Smooth muscle cell (in vitro differentiated cells): ENCODE measurements at regions not wholly inside any gene's neighbourhood (a gene's known extent, or its start where the extent isn't known, plus 50 kb on each side); places are given as distances from the start of the nearest gene placed in this dataset.
A peak's percentile ranks its signal among the peaks of the same experiment; 100 is the strongest.

Experiments
- DNase-seq: peaks from one replicate; lab custom pipeline; 2025; ENCODE audit not compliant: unreplicated experiment; lab: John Stamatoyannopoulos, UW
- H2AFZ ChIP-seq: fragments of 200-600 bp; sonication (generic); 2 replicates; pipeline ENCODE4 v1.6.0; 2016; ENCODE audit warnings: antibody characterized with exemption, low read depth, mild to moderate bottlenecking
- H3F3A ChIP-seq: fragments of 200-600 bp; sonication (generic); 2 replicates; pipeline ENCODE4 v1.6.0; 2017; ENCODE audit warnings: antibody characterized with exemption, low read depth
- H3K27ac ChIP-seq: fragments of 200-600 bp; sonication (generic); 2 replicates; pipeline ENCODE4 v1.5.1; 2016; ENCODE audit warnings: low read depth, mild to moderate bottlenecking
- H3K27me3 ChIP-seq: fragments of 200-600 bp; sonication (generic); 2 replicates; pipeline ENCODE4 v1.6.1; 2016; ENCODE audit warnings: low read depth, mild to moderate bottlenecking
- H3K36me3 ChIP-seq: fragments of 200-600 bp; sonication (generic); 2 replicates; pipeline ENCODE4 v1.5.1; 2016; ENCODE audit warnings: low read depth
- H3K4me1 ChIP-seq: fragments of 200-600 bp; sonication (generic); 2 replicates; pipeline ENCODE4 v1.5.1; 2016; ENCODE audit warnings: low read depth
- H3K4me2 ChIP-seq: fragments of 200-600 bp; sonication (generic); 2 replicates; pipeline ENCODE4 v1.6.0; 2016; ENCODE audit warnings: mild to moderate bottlenecking
- H3K4me3 ChIP-seq: fragments of 200-600 bp; sonication (generic); 2 replicates; pipeline ENCODE4 v1.5.1; 2016; ENCODE audit warnings: mild to moderate bottlenecking
- H3K79me2 ChIP-seq: fragments of 200-600 bp; sonication (generic); 2 replicates; pipeline ENCODE4 v1.6.0; 2016; ENCODE audit warnings: low read depth, mild to moderate bottlenecking
- H3K9ac ChIP-seq: fragments of 200-600 bp; sonication (generic); 2 replicates; pipeline ENCODE4 v1.6.0; 2016; ENCODE audit warnings: low read depth
- H3K9me3 ChIP-seq: fragments of 200-600 bp; sonication (generic); replicated peaks from 2 replicates; pipeline ENCODE4 v1.5.1; 2016; ENCODE audit warnings: low read depth
- H4K20me1 ChIP-seq: fragments of 200-600 bp; sonication (generic); 2 replicates; pipeline ENCODE4 v1.6.0; 2016; ENCODE audit warnings: low read depth
- CTCF ChIP-seq: fragments of 200-600 bp; sonication (generic); IDR thresholded peaks from 2 replicates; pipeline ENCODE4 v1.5.1; 2017; ENCODE audit warnings: borderline replicate concordance, mild to moderate bottlenecking, antibody characterized with exemption; ENCODE audit not compliant: insufficient read depth, poor library complexity, severe bottlenecking
- whole genome bisulfite sequencing: methylation state at CpG from one replicate; pipeline ENCODE4 v1.1.7; 2016; ENCODE audit warnings: low lambda C conversion rate; 5-methylcytosine and 5-hydroxymethylcytosine counted together

GRCh38 chr4:111546881-111547280, 598.4 kb upstream of the FAM241A start:
- WGBS = 38% methylated on average over 2 of the region's 2 CpGs
- TF ChIP-seq CTCF = no peak
- Histone ChIP-seq H3K9me3 (no peaks in the 10 kb centered on the region), H3K79me2 (no peaks in the 10 kb centered on the region), H2AFZ (peak overlapping the region; percentile 40), H3K9ac (no peak overlapping the region), H3K4me2 (no peak overlapping the region), H3K27me3 (no peaks in the 10 kb centered on the region), H3K27ac (no peak overlapping the region), H4K20me1 (no peaks in the 10 kb centered on the region), H3K4me1 (no peaks in the 10 kb centered on the region), H3K4me3 (no peak overlapping the region), H3F3A (peaks cover 4% of the 10 kb centered on the region), H3K36me3 (no peaks in the 10 kb centered on the region)
- no peak for DNase-seq

DNA sequence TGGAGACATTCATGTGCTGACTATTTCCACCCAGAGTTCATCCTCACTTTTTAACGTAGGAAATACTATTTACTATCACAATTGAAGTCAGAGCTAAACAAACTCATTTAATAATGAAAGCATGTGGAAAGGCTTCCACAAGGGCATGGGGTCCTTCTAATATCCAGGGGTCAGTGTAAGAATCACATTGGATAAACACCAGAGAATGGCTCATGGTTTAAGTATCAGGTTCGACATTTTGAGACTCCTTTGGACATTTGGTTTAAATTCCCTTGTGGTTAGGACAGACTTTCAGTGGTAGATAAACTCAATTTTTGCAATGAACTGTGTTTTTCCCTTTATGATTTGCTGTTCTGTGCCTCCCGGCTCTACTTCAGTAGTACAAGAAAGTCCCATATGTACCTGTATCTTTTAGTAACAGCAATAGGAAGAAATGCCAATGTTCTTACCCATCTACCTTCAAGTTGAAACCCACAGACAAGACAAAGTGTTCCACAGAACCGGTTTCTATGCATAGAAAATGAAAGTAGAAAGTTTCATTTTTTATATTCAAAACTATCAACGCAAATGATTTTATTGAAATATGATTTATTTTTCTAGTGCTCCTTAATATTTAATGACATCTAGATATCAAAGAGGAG, 589.0 kb upstream of the FAM241A start:
- no peaks in the 10 kb centered on the region for H3F3A ChIP-seq
- peak overlapping the region; percentile 20 for H2AFZ ChIP-seq
- DNase-seq = no peak
- no peak overlapping the region for H3K27ac ChIP-seq
- no peak for TF ChIP-seq CTCF
- no peaks in the 10 kb centered on the region for H3K79me2 ChIP-seq
- peaks cover 3% of the 10 kb centered on the region for H3K9me3 ChIP-seq
- no peak overlapping the region for H3K9ac ChIP-seq
- H3K36me3 ChIP-seq = no peaks in the 10 kb centered on the region
- H3K4me1 ChIP-seq = no peaks in the 10 kb centered on the region
- WGBS = 77% methylated on average over 5 of the region's 5 CpGs
- H4K20me1 ChIP-seq = no peaks in the 10 kb centered on the region
- no peaks in the 10 kb centered on the region for H3K27me3 ChIP-seq
- peak overlapping the region; percentile 20 for H3K4me2 ChIP-seq
- no peak overlapping the region for H3K4me3 ChIP-seq

GRCh38 chr4:111556851-111557250, 588.4 kb upstream of the FAM241A start:
- Histone ChIP-seq H3K9me3 (peaks cover 3% of the 10 kb centered on the region), H3K4me1 (no peaks in the 10 kb centered on the region), H3K27me3 (no peaks in the 10 kb centered on the region), H3K4me3 (no peak overlapping the region), H3K79me2 (no peaks in the 10 kb centered on the region), H2AFZ (peak overlapping the region; percentile 20), H3F3A (no peaks in the 10 kb centered on the region), H3K27ac (no peak overlapping the region), H4K20me1 (no peaks in the 10 kb centered on the region), H3K9ac (no peak overlapping the region), H3K36me3 (no peaks in the 10 kb centered on the region), H3K4me2 (no peak overlapping the region)
- TF ChIP-seq CTCF = no peak
- 91% methylated on average over 1 of the region's 1 CpG for WGBS
- DNase-seq = no peak

GRCh38 chr4:111562826-111563225, 582.4 kb upstream of the FAM241A start:
- WGBS = 78% methylated on average over 2 of the region's 2 CpGs
- Histone ChIP-seq H3K4me1 (no peaks in the 10 kb centered on the region), H3F3A (no peaks in the 10 kb centered on the region), H2AFZ (peak overlapping the region; percentile 26), H3K27ac (no peak overlapping the region), H3K79me2 (no peaks in the 10 kb centered on the region), H4K20me1 (no peaks in the 10 kb centered on the region), H3K27me3 (no peaks in the 10 kb centered on the region), H3K36me3 (no peaks in the 10 kb centered on the region), H3K4me2 (no peak overlapping the region), H3K9ac (no peak overlapping the region), H3K4me3 (no peak overlapping the region), H3K9me3 (peaks cover 3% of the 10 kb centered on the region)
- no peak for DNase-seq
- no peak for TF ChIP-seq CTCF
